ENCODE measurements at regions not wholly inside any gene's neighbourhood (a gene's known extent, or its start where the extent isn't known, plus 50 kb on each side); places are given as distances from the start of the nearest gene placed in this dataset.

DNA sequence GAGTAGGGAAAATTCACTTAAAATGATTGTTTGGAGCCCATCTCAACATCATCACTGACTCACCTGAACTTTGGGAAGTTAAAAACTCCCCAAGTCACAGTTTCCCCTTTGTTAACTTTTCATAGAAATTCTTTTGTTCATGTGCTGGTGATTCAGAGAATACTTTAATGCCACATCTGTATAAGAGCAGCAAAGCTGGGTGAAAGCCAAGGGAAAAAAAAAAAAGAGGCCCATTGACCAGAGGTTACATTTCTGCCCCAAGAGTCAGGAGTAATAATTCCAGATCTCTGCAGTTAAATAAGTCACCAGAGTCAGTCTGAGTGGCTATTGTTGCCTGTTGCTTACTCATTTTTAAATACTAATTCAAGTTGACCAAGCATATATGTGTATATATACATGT lies 136.4 kb upstream of the LGR5 start:
- TF ChIP-seq, protein P1, sequence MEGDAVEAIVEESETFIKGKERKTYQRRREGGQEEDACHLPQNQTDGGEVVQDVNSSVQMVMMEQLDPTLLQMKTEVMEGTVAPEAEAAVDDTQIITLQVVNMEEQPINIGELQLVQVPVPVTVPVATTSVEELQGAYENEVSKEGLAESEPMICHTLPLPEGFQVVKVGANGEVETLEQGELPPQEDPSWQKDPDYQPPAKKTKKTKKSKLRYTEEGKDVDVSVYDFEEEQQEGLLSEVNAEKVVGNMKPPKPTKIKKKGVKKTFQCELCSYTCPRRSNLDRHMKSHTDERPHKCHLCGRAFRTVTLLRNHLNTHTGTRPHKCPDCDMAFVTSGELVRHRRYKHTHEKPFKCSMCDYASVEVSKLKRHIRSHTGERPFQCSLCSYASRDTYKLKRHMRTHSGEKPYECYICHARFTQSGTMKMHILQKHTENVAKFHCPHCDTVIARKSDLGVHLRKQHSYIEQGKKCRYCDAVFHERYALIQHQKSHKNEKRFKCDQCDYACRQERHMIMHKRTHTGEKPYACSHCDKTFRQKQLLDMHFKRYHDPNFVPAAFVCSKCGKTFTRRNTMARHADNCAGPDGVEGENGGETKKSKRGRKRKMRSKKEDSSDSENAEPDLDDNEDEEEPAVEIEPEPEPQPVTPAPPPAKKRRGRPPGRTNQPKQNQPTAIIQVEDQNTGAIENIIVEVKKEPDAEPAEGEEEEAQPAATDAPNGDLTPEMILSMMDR (IDR thresholded peaks at IDR 0.05; ENCODE audit: control extremely low read depth, extremely low read depth, low read depth, missing control alignments): no peak
- ChIA-PET CTCF (interaction anchor here (0.8 to 1.3 kb wide), 3 partner anchors 10 to 46 kb away, joined by 3 read pairs; no protein-coding TSS in a partner anchor), POLR2A (no interaction called here)
- no peak for DNase-seq (ENCODE audit: extremely low spot score)

DNA sequence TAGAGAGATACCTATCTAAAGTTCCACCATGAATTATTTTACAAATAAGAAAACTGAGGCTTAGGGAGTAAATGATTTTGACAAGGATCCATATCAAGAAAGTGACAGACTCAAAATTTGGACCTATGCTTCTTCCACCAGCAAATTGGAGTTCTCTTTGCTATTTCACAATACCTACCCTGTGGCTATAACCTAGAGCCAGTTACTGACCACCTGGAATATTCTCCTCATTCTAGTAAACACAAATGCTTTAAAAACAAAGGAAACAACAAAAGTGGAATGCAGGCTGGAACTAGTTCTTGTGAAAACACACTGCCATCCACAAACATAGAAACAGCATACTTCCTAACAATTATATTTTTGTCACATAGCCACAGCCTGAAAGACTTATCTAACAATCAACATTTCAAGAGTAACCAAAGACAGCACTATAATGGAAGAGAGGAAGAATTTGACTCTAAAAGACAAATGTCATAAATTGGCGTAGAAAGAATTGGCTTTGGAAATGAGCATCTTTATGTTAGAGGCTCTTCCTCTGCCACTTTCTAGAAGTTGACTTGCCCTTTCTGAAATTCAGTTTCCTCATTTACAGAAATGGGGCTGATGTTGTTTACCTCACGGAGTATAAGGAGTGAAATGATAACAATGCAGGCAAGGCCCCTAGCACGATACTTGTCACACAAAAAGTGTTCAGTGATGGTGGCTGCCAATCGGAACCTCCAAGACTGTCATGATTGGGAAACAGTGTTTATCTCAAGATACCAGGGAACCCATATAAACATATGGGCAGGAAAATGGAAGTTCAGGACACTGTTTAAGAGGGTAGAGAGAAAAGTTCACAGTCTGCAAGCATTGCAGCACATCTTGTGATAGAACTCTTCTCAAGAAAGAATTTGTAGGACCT lies 138.6 kb upstream of the LGR5 start:
- TF ChIP-seq, protein P1 (IDR thresholded peaks at IDR 0.05; ENCODE audit: control extremely low read depth, extremely low read depth, low read depth, missing control alignments): no peak
- DNase-seq (ENCODE audit: extremely low spot score): no peak
- CTCF ChIA-PET: no interaction called here
- POLR2A ChIA-PET: no interaction called here

DNA sequence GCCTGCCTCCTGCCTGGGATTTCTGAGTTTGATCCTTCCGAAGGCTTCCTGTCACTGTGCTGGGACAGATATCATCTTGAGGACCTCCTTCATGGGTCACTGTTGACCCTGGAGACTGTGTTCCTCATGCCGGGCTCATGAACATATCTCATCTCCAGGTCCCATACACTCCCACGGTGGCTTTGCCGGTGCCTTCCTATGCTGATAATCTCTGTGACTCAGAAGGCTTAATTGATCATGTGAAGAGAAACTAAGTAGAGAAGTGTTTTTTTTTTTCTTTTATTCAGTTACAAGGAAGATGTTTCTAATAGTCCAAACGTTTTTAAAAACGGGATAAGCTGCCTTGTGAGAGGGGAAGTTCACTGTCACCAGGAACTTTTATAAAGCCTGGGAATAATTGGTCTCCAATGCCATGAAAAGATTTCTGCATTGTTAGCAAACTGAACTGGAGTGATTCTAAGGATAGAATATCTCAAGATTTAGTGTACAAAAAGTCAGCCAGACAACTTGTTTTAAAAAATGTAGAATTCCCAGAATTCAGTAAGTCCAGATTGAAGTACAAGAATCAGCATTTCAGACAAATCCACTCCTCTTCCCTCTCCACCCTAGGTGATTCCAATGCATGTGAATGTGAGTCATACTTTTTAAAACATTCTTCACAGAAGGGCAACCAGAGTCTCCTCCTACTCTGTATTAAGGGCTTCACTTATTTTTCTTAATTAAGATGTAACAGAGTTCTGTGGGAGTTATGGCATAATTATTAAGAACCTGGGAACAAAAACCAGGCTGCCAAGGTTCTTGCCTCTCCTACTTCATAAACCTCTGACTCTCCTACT lies 139.8 kb upstream of the LGR5 start:
- DNase-seq (ENCODE audit: extremely low spot score): no peak
- CTCF ChIA-PET: no interaction called here

DNA sequence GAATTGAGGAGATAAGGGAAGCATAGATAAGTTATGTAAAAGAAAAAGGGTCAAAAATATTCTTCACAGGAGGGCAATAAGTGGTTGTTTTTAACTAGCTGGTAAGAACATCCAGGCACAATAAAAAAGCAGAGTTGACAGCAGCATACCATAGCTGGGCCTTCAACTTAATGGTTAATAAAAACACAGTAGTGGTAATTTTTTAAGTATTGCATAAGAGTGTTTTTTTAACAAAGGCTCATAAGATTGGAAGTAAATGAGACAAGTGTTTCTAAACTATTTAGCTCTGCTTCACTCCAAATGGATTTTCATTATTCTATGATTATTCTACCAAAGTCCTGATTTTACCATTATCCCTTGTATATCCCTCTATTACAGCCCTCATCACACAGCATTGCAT lies 140.1 kb upstream of the TSPAN8 start:
- DNase-seq (ENCODE audit: extremely low spot score): no peak
- CTCF ChIA-PET: interaction anchor here (1.1 kb wide), 1 partner anchor 17 kb away, joined by 4 read pairs; no protein-coding TSS in a partner anchor
- POLR2A ChIA-PET: no interaction called here
- TF ChIP-seq, protein P1 (IDR thresholded peaks at IDR 0.05; ENCODE audit: control extremely low read depth, extremely low read depth, low read depth, missing control alignments): no peak

More for the DNA sequence above, 139.8 kb upstream of the LGR5 start:
- POLR2A ChIA-PET: no interaction called here
- TF ChIP-seq, protein P1 (IDR thresholded peaks at IDR 0.05; ENCODE audit: control extremely low read depth, extremely low read depth, low read depth, missing control alignments): no peak

DNA sequence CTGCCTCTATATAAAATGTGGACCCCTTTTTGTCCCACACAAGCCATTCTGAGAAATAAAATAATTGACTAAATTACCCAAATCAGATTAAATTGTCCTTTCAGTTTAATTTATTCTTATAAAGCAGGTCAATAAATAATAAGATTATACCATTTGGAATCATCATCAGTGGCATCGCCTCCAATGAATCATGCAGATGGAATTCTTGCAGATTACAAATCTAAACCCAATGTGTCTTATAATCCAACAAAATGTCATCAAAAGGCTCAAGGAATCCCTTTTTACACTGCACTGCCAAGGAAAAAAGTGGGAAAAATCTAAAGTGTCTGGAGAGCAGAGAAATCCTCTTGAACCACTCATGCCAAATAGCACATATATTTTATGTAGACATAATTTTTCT lies 138.2 kb upstream of the TSPAN8 start:
- TF ChIP-seq, protein P1 (IDR thresholded peaks at IDR 0.05; ENCODE audit: control extremely low read depth, extremely low read depth, low read depth, missing control alignments): no peak
- CTCF ChIA-PET: no interaction called here
- POLR2A ChIA-PET: no interaction called here
- DNase-seq (ENCODE audit: extremely low spot score): no peak

DNA sequence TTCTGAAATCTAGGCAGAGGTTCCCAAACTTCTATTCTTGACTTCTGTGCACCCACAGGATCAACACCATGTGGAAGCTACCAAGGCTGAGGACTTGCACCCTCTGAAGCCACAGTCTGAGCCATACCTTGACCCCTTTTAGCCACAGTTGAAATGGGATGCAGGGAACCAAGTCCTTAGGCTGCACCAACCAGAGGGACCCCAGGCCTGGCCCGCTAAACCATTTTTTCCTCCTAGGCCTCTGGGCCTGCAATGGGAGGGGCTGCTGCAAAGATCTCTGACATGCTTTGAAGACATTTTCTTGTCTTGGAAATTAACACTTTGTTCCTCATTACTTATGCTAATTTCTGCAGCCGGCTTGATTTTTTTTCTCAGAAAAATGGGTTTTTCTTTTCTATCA lies 133.9 kb upstream of the TSPAN8 start:
- POLR2A ChIA-PET: no interaction called here
- TF ChIP-seq, protein P1 (IDR thresholded peaks at IDR 0.05; ENCODE audit: control extremely low read depth, extremely low read depth, low read depth, missing control alignments): no peak
- CTCF ChIA-PET: no interaction called here
- DNase-seq (ENCODE audit: extremely low spot score): no peak
